Liver (tissue), 3 donors: ENCODE measurements at regions not wholly inside any gene's neighbourhood (a gene's known extent, or its start where the extent isn't known, plus 50 kb on each side); places are given as distances from the start of the nearest gene placed in this dataset.

Experiments
- CTCF ChIP-seq: fragments of 150-350 bp; IDR thresholded peaks from 2 replicates; pipeline ENCODE4 v1.5.1; 2017; ENCODE audit warnings: improper control_type of control experiment, low read depth, low read length; ENCODE audit not compliant: missing input control
- JUND ChIP-seq, 2 donors: IDR thresholded peaks; 2 replicates each; pipeline ENCODE4 v1.6.1; 2016; ENCODE audit warnings: antibody characterized with exemption in 2 of 2
- SP1 ChIP-seq: IDR thresholded peaks from 2 replicates; pipeline ENCODE4 v1.6.1; 2018; ENCODE audit warnings: antibody characterized with exemption, mild to moderate bottlenecking
- donor health status: healthy.
- donor health status: healthy.

GRCh38 chr20:20931024-20931423 lies 175.1 kb downstream of the LINC00237 start:
- TF ChIP-seq SP1 (no peak), JUND (IDR thresholded peaks at IDR 0.05) (no peak), CTCF (no peak)
